ENCODE measurements at regions not wholly inside any gene's neighbourhood (a gene's known extent, or its start where the extent isn't known, plus 50 kb on each side); places are given as distances from the start of the nearest gene placed in this dataset.

GRCh38 chr22:46061501-46062231 lies 84.7 kb upstream of the WNT7B start:
- H3K9me3 ChIP-seq, result no peaks in the 10 kb centered on the region
- H3K36me3 ChIP-seq, result no peaks in the 10 kb centered on the region
- TF ChIP-seq, protein P1, sequence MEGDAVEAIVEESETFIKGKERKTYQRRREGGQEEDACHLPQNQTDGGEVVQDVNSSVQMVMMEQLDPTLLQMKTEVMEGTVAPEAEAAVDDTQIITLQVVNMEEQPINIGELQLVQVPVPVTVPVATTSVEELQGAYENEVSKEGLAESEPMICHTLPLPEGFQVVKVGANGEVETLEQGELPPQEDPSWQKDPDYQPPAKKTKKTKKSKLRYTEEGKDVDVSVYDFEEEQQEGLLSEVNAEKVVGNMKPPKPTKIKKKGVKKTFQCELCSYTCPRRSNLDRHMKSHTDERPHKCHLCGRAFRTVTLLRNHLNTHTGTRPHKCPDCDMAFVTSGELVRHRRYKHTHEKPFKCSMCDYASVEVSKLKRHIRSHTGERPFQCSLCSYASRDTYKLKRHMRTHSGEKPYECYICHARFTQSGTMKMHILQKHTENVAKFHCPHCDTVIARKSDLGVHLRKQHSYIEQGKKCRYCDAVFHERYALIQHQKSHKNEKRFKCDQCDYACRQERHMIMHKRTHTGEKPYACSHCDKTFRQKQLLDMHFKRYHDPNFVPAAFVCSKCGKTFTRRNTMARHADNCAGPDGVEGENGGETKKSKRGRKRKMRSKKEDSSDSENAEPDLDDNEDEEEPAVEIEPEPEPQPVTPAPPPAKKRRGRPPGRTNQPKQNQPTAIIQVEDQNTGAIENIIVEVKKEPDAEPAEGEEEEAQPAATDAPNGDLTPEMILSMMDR (IDR thresholded peaks at IDR 0.05 in 4 of 5, conservative IDR thresholded peaks at IDR 0.05 in 1 of 5), result no peak
- TF ChIP-seq POLR2A (IDR thresholded peaks at IDR 0.05), result no peak
- H3K27ac ChIP-seq, result peak overlapping the region; percentile 98 to 99 (median 98)
- ATAC-seq, result no peak
- peak in 1 of 2 donors; percentile 12 for DNase-seq
- intact Hi-C loops (cut with DNase I; ENCODE audit: low total_unique reads), result no loop called here
- no peaks in the 10 kb centered on the region for H3K27me3 ChIP-seq
- in situ Hi-C loops (cut with MboI; ENCODE audit: low sequenced_read_pairs in 4 of 4), result no loop called here
- H3K4me3 ChIP-seq, result no peak overlapping the region
- H3K4me1 ChIP-seq, result peaks cover 82 to 86% of the 10 kb centered on the region in 2 donors

DNA sequence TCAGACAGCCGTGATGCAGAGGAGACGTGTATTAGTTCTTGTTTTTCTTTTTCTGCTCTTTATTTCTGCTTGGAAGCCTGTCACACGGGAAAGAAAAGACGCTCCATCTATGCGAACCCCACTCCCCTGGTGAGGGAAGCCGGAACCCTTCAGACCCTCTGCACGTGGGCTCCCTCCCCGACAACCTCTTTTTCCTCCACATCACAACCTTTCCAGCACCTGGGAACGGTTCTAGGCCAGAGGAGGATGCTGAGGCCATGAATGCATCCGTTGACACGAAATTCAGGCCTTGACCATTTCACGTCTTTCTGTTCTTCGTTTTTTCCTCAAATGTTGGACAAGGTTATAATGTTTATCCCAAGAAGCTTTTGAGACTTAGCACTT lies 85.3 kb upstream of the WNT7B start:
- no peaks in the 10 kb centered on the region for H3K9me3 ChIP-seq
- DNase-seq, result peak in 1 of 2 donors; percentile 5
- no peak overlapping the region for H3K4me3 ChIP-seq
- peaks cover 80 to 84% of the 10 kb centered on the region in 2 donors for H3K4me1 ChIP-seq
- no peaks in the 10 kb centered on the region for H3K27me3 ChIP-seq
- no peak for TF ChIP-seq POLR2A (IDR thresholded peaks at IDR 0.05)
- TF ChIP-seq, protein P1 (IDR thresholded peaks at IDR 0.05 in 4 of 5, conservative IDR thresholded peaks at IDR 0.05 in 1 of 5), result no peak
- intact Hi-C loops (cut with DNase I; ENCODE audit: low total_unique reads) (no loop called here), in situ Hi-C loops (cut with MboI; ENCODE audit: low sequenced_read_pairs in 4 of 4) (no loop called here)
- H3K27ac ChIP-seq, result peak overlapping the region; percentile 98 to 99 (median 98)
- H3K36me3 ChIP-seq, result no peaks in the 10 kb centered on the region
- ATAC-seq, result no peak

GRCh38 chr22:46062971-46063631 lies 86.1 kb upstream of the WNT7B start:
- ATAC-seq (peak; percentile 24 to 38), DNase-seq (peak in 1 of 2 donors; percentile 66)
- Histone ChIP-seq H3K27ac (peak overlapping the region; percentile 98 to 99 (median 98)), H3K4me3 (peak overlapping the region in 3 of 4 donors; percentile 17 to 87 (median 83)), H3K4me1 (peaks cover 81 to 84% of the 10 kb centered on the region in 2 donors), H3K9me3 (no peaks in the 10 kb centered on the region), H3K27me3 (no peaks in the 10 kb centered on the region), H3K36me3 (no peaks in the 10 kb centered on the region)
- intact Hi-C loops (cut with DNase I; ENCODE audit: low total_unique reads) (no loop called here), in situ Hi-C loops (cut with MboI; ENCODE audit: low sequenced_read_pairs in 4 of 4) (no loop called here)
- TF ChIP-seq, protein P1 (IDR thresholded peaks at IDR 0.05 in 4 of 5, conservative IDR thresholded peaks at IDR 0.05 in 1 of 5), result no peak
- no peak for TF ChIP-seq POLR2A (IDR thresholded peaks at IDR 0.05)

DNA sequence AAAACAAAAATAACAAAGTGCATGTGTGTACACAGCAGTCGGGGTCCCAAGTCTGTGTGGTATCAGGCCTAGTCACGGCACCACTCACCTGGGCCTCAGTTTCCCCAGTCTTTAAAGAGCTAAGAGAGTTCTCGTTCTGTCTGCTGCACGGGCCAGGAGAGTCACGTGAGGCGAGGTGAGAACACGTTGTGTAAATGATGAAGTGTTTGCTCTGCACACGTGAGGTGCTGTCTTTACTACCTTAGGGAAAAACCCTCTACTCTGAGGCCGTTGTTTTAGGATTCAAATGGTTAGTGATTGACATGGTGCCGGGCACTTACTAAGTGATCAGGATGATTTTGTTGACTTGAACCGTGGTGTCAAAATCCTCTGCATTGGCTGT lies 86.5 kb upstream of the PPARA start:
- intact Hi-C loops (cut with DNase I; ENCODE audit: low total_unique reads), result no loop called here
- Histone ChIP-seq H3K27ac (peak overlapping the region; percentile 98 to 99 (median 98)), H3K4me1 (peaks cover 84% of the 10 kb centered on the region in 2 donors), H3K36me3 (no peaks in the 10 kb centered on the region), H3K4me3 (peak overlapping the region; percentile 40 to 87 (median 62)), H3K27me3 (no peaks in the 10 kb centered on the region), H3K9me3 (no peaks in the 10 kb centered on the region)
- peak; percentile 62 to 66 for ATAC-seq
- in situ Hi-C loops (cut with MboI; ENCODE audit: low sequenced_read_pairs in 4 of 4), result no loop called here
- DNase-seq, result peak in 1 of 2 donors; percentile 76
- TF ChIP-seq, protein P1 (IDR thresholded peaks at IDR 0.05 in 4 of 5, conservative IDR thresholded peaks at IDR 0.05 in 1 of 5), result no peak
- no peak for TF ChIP-seq POLR2A (IDR thresholded peaks at IDR 0.05)
